ENCODE measurements at regions not wholly inside any gene's neighbourhood (a gene's known extent, or its start where the extent isn't known, plus 50 kb on each side); places are given as distances from the start of the nearest gene placed in this dataset.
"Not testable (repeated sequence)": the region's sequence is repeated elsewhere in the genome, so short reads cannot be mapped to it uniquely, and the experiment has no call there.

DNA sequence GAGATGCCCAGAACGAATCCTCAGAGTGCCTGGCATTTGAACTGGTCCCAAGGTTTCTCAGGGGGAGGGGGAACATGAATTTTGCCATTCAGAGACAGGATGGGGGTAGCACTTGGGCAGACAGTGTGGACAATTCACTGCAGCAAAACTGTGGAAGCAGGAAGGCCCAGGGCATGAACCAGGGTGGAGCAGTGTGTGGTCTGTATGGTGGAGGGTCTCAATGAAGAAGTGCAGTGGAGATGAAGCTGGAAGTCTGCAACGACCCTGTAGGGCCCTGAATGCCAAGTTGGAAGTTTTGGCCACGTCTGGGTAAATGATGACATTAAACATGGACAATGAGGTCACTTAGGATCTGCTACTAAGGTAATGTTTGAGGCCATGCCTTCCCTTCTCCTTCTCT is 273.9 kb downstream of the CDK5RAP2 start:
- ATAC-seq (ENCODE audit: low FRiP score) (no peak), DNase-seq (no peak)
- Histone ChIP-seq H3K9me3 (ENCODE audit: control insufficient read depth, low read length) (no peaks in the 10 kb centered on the region), H3K27ac (ENCODE audit: low read depth in 1 of 2, low read length in 2 of 2) (no peak overlapping the region), H3K4me1 (ENCODE audit: control insufficient read depth in 1 of 2, insufficient read depth in 2 of 2, low read length in 2 of 2) (no peaks in the 10 kb centered on the region), H3K27me3 (ENCODE audit: control insufficient read depth in 1 of 2, insufficient read depth in 2 of 2, low read length in 1 of 2) (no peaks in the 10 kb centered on the region), H3K36me3 (ENCODE audit: control insufficient read depth in 1 of 2, insufficient read depth in 2 of 2, low read length in 1 of 2) (no peaks in the 10 kb centered on the region), H3K4me3 (ENCODE audit: low read length in 2 of 2) (no peak overlapping the region)
- intact Hi-C loops (cut with DNase I), result no loop called here
- whole genome bisulfite sequencing, 2 donors, result 78 to 82% methylated on average over 3 of the region's 3 CpGs

DNA sequence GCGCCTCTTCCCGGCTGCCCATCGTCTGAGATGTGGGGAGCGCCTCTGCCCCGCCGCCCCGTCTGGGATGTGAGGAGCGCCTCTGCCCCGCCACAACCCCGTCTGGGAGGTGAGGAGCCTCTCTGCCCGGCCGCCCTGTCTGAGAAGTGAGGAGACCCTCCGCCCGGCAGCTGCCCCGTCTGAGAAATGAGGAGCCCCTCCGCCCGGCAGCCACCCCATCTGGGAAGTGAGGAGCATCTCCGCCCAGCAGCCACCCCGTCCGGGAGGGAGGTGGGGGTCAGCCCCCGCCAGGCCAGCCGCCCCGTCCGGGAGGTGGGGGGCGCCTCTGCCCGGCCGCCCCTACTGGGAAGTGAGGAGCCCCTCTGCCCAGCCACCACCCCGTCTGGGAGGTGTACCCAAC is 275.1 kb downstream of the CDK5RAP2 start:
- DNase-seq; H3K36me3 ChIP-seq (ENCODE audit: control insufficient read depth in 1 of 2, insufficient read depth in 2 of 2, low read length in 1 of 2); H3K27me3 ChIP-seq (ENCODE audit: control insufficient read depth in 1 of 2, insufficient read depth in 2 of 2, low read length in 1 of 2); ATAC-seq (ENCODE audit: low FRiP score); H3K27ac ChIP-seq (ENCODE audit: low read depth in 1 of 2, low read length in 2 of 2); H3K9me3 ChIP-seq (ENCODE audit: control insufficient read depth, low read length); H3K4me1 ChIP-seq (ENCODE audit: control insufficient read depth in 1 of 2, insufficient read depth in 2 of 2, low read length in 2 of 2); intact Hi-C loops (cut with DNase I); H3K4me3 ChIP-seq (ENCODE audit: low read length in 2 of 2): not testable (repeated sequence)
- 97 to 98% methylated on average over 10 to 28 of the region's 28 CpGs for WGBS, 2 donors

DNA sequence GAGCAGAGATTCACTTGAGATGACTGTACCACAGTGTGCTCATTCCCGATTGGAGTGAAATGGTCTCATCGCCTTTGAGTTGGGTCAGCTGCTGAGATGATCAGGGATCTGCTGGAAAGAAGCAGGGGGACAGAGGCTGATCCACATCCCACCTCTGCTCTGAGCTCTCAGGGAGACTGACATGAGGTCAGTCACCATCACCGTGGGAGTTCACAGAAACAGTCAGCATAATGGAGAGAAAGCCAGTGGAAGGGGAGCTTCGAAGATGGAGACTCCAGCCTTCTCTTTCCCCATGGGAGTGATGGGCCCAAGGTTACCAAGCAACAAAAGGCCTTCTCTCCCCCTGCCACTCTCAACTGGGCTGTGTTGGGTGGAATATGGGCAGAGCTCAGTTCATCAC is 276.4 kb downstream of the CDK5RAP2 start:
- DNase-seq (no peak), ATAC-seq (ENCODE audit: low FRiP score) (no peak)
- Histone ChIP-seq H3K4me3 (ENCODE audit: low read length in 2 of 2) (no peak overlapping the region), H3K4me1 (ENCODE audit: control insufficient read depth in 1 of 2, insufficient read depth in 2 of 2, low read length in 2 of 2) (no peaks in the 10 kb centered on the region), H3K27me3 (ENCODE audit: control insufficient read depth in 1 of 2, insufficient read depth in 2 of 2, low read length in 1 of 2) (no peaks in the 10 kb centered on the region), H3K27ac (ENCODE audit: low read depth in 1 of 2, low read length in 2 of 2) (no peak overlapping the region), H3K36me3 (ENCODE audit: control insufficient read depth in 1 of 2, insufficient read depth in 2 of 2, low read length in 1 of 2) (no peaks in the 10 kb centered on the region), H3K9me3 (ENCODE audit: control insufficient read depth, low read length) (peaks cover 1% of the 10 kb centered on the region)
- 90 to 91% methylated on average over 4 of the region's 4 CpGs for WGBS, 2 donors
- intact Hi-C loops (cut with DNase I), result no loop called here

DNA sequence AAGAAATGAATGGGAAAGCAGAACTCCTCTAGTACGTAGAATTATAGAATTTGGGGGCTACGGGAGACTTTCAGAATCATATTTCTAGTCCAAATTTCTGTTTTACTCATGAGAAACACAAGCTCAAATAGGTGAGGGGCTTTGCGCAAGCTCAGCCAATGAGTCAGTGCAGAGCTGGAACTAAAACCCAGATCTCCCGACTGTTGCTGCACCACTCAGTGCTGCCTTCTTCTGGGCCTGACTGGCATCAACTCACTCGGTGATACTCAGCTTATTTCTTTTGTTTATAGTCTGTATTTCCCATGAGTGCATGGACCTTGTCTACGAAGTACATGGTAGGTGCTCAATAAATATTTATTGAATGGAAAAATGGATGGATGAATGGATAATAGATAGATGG is 280.2 kb downstream of the CDK5RAP2 start:
- Histone ChIP-seq H3K27ac (ENCODE audit: low read depth in 1 of 2, low read length in 2 of 2) (no peak overlapping the region), H3K9me3 (ENCODE audit: control insufficient read depth, low read length) (peaks cover 1% of the 10 kb centered on the region), H3K4me3 (ENCODE audit: low read length in 2 of 2) (no peak overlapping the region), H3K27me3 (ENCODE audit: control insufficient read depth in 1 of 2, insufficient read depth in 2 of 2, low read length in 1 of 2) (no peaks in the 10 kb centered on the region), H3K36me3 (ENCODE audit: control insufficient read depth in 1 of 2, insufficient read depth in 2 of 2, low read length in 1 of 2) (no peaks in the 10 kb centered on the region), H3K4me1 (ENCODE audit: control insufficient read depth in 1 of 2, insufficient read depth in 2 of 2, low read length in 2 of 2) (no peaks in the 10 kb centered on the region)
- ATAC-seq (ENCODE audit: low FRiP score) (no peak), DNase-seq (no peak)
- WGBS, 2 donors, result 75 to 79% methylated on average over 6 of the region's 6 CpGs
- intact Hi-C loops (cut with DNase I), result no loop called here

DNA sequence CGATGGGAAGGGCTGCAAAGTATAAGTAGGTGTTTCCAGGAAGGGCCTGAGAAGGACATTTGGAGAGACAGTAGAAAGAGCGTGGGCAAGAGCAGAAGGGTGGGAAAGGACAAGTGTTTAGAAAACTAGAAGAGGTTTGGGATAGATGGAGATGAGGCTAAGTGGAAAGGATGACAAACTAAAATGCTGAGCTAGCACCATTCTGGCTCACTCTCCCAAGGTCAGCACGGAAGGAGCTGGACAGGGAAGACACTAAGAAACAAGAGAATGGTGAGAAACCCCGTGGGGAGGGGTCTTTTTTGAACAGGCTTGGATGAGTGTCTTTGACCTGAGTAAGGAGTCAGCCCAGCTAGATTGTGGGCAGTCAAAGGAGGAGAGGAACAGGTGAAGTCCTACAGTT is 286.0 kb downstream of the CDK5RAP2 start:
- Histone ChIP-seq H3K4me1 (ENCODE audit: control insufficient read depth in 1 of 2, insufficient read depth in 2 of 2, low read length in 2 of 2) (peaks cover 0 to 5% of the 10 kb centered on the region in 2 donors), H3K27me3 (ENCODE audit: control insufficient read depth in 1 of 2, insufficient read depth in 2 of 2, low read length in 1 of 2) (no peaks in the 10 kb centered on the region), H3K9me3 (ENCODE audit: control insufficient read depth, low read length) (no peaks in the 10 kb centered on the region), H3K4me3 (ENCODE audit: low read length in 2 of 2) (no peak overlapping the region), H3K27ac (ENCODE audit: low read depth in 1 of 2, low read length in 2 of 2) (no peak overlapping the region), H3K36me3 (ENCODE audit: control insufficient read depth in 1 of 2, insufficient read depth in 2 of 2, low read length in 1 of 2) (no peaks in the 10 kb centered on the region)
- DNase-seq (no peak), ATAC-seq (ENCODE audit: low FRiP score) (no peak)
- 82 to 83% methylated on average over 4 of the region's 4 CpGs for WGBS, 2 donors
- intact Hi-C loops (cut with DNase I), result no loop called here

DNA sequence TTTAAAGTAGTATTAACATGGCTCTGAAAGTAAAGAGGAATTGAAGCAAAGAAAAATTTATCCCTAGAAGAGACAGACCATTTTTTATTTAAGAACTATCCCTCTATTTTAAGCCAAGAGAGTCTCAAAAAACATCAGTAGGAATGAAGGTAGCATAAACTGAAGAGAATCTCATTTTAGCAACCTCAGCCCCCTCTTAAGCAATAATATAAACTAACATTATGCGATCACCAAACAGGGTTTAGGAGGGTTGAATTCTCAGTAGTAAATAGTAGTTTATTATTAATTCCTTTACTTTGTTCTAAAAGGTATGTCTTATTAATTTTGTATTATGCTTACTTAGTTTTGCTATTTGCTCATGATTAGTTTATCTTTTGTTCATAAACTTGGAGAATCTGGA is 287.4 kb downstream of the CDK5RAP2 start:
- no peak for ATAC-seq (ENCODE audit: low FRiP score)

DNA sequence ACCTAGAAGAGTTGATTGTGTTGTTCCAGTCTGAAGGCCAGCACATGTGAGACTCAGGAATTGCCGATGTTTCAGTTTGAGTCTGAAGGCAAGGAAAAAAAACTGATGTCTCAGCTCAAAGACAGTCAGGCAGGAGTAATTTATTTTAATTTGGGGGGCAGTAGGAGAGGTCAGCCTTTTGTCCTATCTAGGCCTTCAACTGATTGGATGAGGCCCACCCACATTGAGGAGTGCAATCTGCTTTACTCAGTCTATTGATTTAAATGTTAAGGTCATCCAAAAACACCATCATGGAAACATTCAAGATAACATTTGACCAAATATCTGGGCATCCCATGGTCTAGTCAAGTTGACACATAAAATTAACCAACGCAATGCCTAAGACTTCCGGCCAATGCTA is 288.9 kb downstream of the CDK5RAP2 start:
- intact Hi-C loops (cut with DNase I), result no loop called here
- Histone ChIP-seq H3K27ac (ENCODE audit: low read depth in 1 of 2, low read length in 2 of 2) (no peak overlapping the region), H3K4me1 (ENCODE audit: control insufficient read depth in 1 of 2, insufficient read depth in 2 of 2, low read length in 2 of 2) (peaks cover 0 to 5% of the 10 kb centered on the region in 2 donors), H3K27me3 (ENCODE audit: control insufficient read depth in 1 of 2, insufficient read depth in 2 of 2, low read length in 1 of 2) (no peaks in the 10 kb centered on the region), H3K9me3 (ENCODE audit: control insufficient read depth, low read length) (peaks cover 2% of the 10 kb centered on the region), H3K36me3 (ENCODE audit: control insufficient read depth in 1 of 2, insufficient read depth in 2 of 2, low read length in 1 of 2) (no peaks in the 10 kb centered on the region), H3K4me3 (ENCODE audit: low read length in 2 of 2) (no peak overlapping the region)
- WGBS, 2 donors, result 74 to 79% methylated on average over 3 of the region's 3 CpGs
- no peak for DNase-seq
- no peak for ATAC-seq (ENCODE audit: low FRiP score)

More for the DNA sequence above, 287.4 kb downstream of the CDK5RAP2 start:
- WGBS, 2 donors, result 0% methylated on average over 1 of the region's 1 CpG
- H3K36me3 ChIP-seq (ENCODE audit: control insufficient read depth in 1 of 2, insufficient read depth in 2 of 2, low read length in 1 of 2), result no peaks in the 10 kb centered on the region
- H3K9me3 ChIP-seq (ENCODE audit: control insufficient read depth, low read length), result no peaks in the 10 kb centered on the region
- no peak for DNase-seq
- intact Hi-C loops (cut with DNase I), result no loop called here
- no peak overlapping the region for H3K4me3 ChIP-seq (ENCODE audit: low read length in 2 of 2)
- H3K27ac ChIP-seq (ENCODE audit: low read depth in 1 of 2, low read length in 2 of 2), result no peak overlapping the region
- H3K27me3 ChIP-seq (ENCODE audit: control insufficient read depth in 1 of 2, insufficient read depth in 2 of 2, low read length in 1 of 2), result no peaks in the 10 kb centered on the region
- peaks cover 0 to 5% of the 10 kb centered on the region in 2 donors for H3K4me1 ChIP-seq (ENCODE audit: control insufficient read depth in 1 of 2, insufficient read depth in 2 of 2, low read length in 2 of 2)

DNA sequence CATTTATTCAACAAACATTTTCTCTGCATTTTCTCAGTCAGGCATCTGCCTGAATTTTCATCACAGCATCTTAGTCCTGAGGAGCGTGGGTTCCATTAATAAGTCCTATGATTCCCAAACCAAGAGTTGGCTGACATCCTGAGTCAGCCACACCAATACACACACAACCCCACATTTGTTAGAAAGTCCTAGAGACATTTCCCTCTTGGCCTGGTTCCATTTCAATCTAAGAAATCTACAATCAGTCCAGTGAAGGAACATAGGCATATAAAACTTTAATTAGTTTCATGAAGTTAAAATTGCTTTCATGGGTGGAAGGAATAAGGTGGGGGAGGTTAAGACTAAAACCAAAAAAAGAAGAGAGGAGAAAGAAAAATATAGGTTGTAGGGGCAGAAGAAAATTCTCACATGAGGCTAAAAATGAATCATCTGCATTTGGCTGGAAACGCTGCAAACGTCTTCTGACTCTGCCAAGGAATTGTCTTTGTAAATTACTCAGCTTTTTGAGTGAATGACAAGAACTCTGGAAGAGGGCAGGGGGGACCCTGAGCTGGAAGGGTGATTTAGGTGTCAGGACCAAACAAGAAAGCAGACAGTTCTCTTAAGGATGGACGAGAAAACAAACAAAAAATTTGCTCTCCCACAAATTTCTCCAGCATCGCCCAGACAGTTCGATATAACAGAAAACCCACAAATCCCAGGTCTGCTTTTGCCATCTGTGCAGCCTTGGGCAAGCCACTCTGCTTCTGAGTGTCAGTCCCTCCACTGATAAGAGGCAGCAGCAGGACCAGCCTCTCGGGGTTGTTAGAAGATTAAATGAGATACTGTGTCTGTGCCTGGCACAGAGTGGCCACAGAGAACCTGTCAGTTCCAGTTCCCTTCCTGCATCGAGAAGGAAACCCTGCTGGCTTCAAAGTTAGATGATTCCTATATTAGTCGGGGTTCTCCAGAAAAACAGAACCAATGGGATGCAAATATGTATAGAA is 289.7 kb downstream of the CDK5RAP2 start:
- WGBS, 2 donors, result 19 to 21% methylated on average over 9 of the region's 9 CpGs
- no peak overlapping the region for H3K4me3 ChIP-seq (ENCODE audit: low read length in 2 of 2)
- DNase-seq, result no peak
- no peak for ATAC-seq (ENCODE audit: low FRiP score)
- H3K36me3 ChIP-seq (ENCODE audit: control insufficient read depth in 1 of 2, insufficient read depth in 2 of 2, low read length in 1 of 2), result no peaks in the 10 kb centered on the region
- intact Hi-C loops (cut with DNase I), result no loop called here
- no peak overlapping the region for H3K27ac ChIP-seq (ENCODE audit: low read depth in 1 of 2, low read length in 2 of 2)
- H3K4me1 ChIP-seq (ENCODE audit: control insufficient read depth in 1 of 2, insufficient read depth in 2 of 2, low read length in 2 of 2), result peaks cover 0 to 5% of the 10 kb centered on the region in 2 donors
- no peaks in the 10 kb centered on the region for H3K27me3 ChIP-seq (ENCODE audit: control insufficient read depth in 1 of 2, insufficient read depth in 2 of 2, low read length in 1 of 2)
- H3K9me3 ChIP-seq (ENCODE audit: control insufficient read depth, low read length), result peaks cover 2% of the 10 kb centered on the region

DNA sequence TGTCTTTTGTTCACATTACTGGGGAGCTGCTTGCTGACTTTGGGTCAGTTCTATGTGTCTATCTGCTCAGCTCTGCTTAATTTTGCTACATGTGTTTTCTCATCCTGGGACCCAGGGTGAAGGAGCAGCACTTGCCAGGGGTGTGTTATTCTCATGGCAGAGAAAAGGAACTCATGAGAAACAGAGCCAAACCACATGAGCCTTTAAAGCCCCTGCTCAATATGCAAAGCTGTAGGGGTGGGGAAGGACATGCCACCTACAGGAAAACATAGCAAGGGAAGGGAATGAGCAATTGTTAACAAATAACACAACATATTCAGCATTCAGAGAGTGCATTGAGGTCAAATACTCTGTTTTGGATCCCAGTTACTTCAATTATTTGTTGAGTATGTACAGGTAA is 290.9 kb downstream of the CDK5RAP2 start:
- H3K27me3 ChIP-seq (ENCODE audit: control insufficient read depth in 1 of 2, insufficient read depth in 2 of 2, low read length in 1 of 2), result no peaks in the 10 kb centered on the region
- DNase-seq (no peak), ATAC-seq (ENCODE audit: low FRiP score) (no peak)
- intact Hi-C loops (cut with DNase I), result no loop called here
- H3K4me1 ChIP-seq (ENCODE audit: control insufficient read depth in 1 of 2, insufficient read depth in 2 of 2, low read length in 2 of 2), result peaks cover 0 to 5% of the 10 kb centered on the region in 2 donors
- no peaks in the 10 kb centered on the region for H3K36me3 ChIP-seq (ENCODE audit: control insufficient read depth in 1 of 2, insufficient read depth in 2 of 2, low read length in 1 of 2)
- peaks cover 2% of the 10 kb centered on the region for H3K9me3 ChIP-seq (ENCODE audit: control insufficient read depth, low read length)
- H3K27ac ChIP-seq (ENCODE audit: low read depth in 1 of 2, low read length in 2 of 2), result no peak overlapping the region
- no peak overlapping the region for H3K4me3 ChIP-seq (ENCODE audit: low read length in 2 of 2)
